Type B pancreatic cell (in vitro differentiated cells): ENCODE measurements at regions not wholly inside any gene's neighbourhood (a gene's known extent, or its start where the extent isn't known, plus 50 kb on each side); places are given as distances from the start of the nearest gene placed in this dataset.

Experiments used
- DNase-seq: peaks from one replicate; pipeline ENCODE4 v3.0.0; 2021; ENCODE audit warnings: mixed read lengths; ENCODE audit not compliant: unreplicated experiment; ENCODE audit errors: extremely low spot score
- H3K27ac Mint-ChIP-seq: 2 replicates; pipeline ENCODE4 v1.8.0; 2021; ENCODE audit warnings: mild to moderate bottlenecking, mixed read lengths
- H3K27me3 Mint-ChIP-seq: 2 replicates; pipeline ENCODE4 v1.8.0; 2021; ENCODE audit warnings: mixed read lengths
- H3K36me3 Mint-ChIP-seq: 2 replicates; pipeline ENCODE4 v1.8.0; 2021; ENCODE audit warnings: mixed read lengths
- H3K4me1 Mint-ChIP-seq: one replicate; pipeline ENCODE4 v1.8.0; 2021; ENCODE audit warnings: mixed read lengths; ENCODE audit not compliant: unreplicated experiment
- H3K4me3 Mint-ChIP-seq: 2 replicates; pipeline ENCODE4 v1.8.0; 2021; ENCODE audit warnings: mild to moderate bottlenecking, mixed read lengths
- H3K9me3 Mint-ChIP-seq: 2 replicates; pipeline ENCODE4 v1.8.0; 2021; ENCODE audit warnings: mixed read lengths
- CTCF ChIP-seq: fragments of 200-600 bp; sonication (generic); conservative IDR thresholded peaks from 2 replicates; pipeline ENCODE4 v1.5.0; 2021; ENCODE audit warnings: antibody characterized with exemption, mild to moderate bottlenecking

DNA sequence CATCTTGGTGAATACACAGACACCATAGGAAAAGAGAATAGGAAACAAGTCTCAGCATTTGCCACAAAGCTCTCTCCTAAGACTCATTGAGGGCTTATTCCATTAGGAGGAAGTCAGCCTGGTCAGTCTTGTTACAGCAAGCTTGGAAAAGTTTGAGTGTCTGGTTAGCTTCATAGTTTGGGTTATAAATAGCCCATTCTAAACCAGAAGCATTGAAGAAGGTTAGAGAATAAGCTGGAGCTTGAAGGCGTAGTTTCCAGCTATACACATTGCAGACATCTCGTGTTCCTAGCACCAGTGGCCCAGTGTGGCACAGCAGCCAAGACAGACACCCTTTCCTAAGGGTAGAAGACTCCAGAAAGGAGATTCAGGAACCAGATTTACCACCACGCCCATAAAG, 168.8 kb upstream of the RBM19 start:
- Mint-ChIP-seq H3K4me1 (peaks cover 17% of the 10 kb centered on the region), H3K9me3 (no peaks in the 10 kb centered on the region), H3K27me3 (peaks cover 24% of the 10 kb centered on the region), H3K27ac (no peak overlapping the region), H3K36me3 (no peaks in the 10 kb centered on the region), H3K4me3 (no peak overlapping the region)
- no peak for DNase-seq
- TF ChIP-seq CTCF = no peak

- no peak for DNase-seq
- H3K9me3 Mint-ChIP-seq = no peaks in the 10 kb centered on the region
- no peaks in the 10 kb centered on the region for H3K36me3 Mint-ChIP-seq
- H3K4me3 Mint-ChIP-seq = no peak overlapping the region
- TF ChIP-seq CTCF = no peak
- peaks cover 38% of the 10 kb centered on the region for H3K27me3 Mint-ChIP-seq
- peaks cover 6% of the 10 kb centered on the region for H3K4me1 Mint-ChIP-seq
- no peak overlapping the region for H3K27ac Mint-ChIP-seq
These were observed 165.7 kb upstream of the RBM19 start for GRCh38 chr12:114131824-114132223.

DNA sequence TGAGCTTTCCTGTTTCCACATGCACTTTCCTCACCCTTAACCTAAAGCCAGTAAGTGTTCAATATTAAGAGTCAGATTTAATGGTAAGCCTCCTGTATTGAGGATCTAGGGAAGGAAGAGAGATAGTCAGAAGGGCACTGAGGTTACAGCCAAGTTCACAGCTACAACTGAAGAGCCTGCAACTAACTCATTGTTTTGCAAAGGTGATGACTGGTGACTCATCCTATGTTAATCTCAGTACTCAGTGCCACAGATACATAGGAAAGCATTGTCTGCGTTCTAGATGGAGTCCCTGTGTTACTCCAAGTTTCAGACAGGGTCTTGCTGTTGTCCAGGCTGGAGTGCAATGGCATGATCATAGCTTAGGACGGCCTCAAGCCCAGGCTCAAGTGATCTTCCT, 157.0 kb upstream of the RBM19 start:
- H3K27ac Mint-ChIP-seq = no peak overlapping the region
- TF ChIP-seq CTCF = no peak
- no peaks in the 10 kb centered on the region for H3K9me3 Mint-ChIP-seq
- H3K27me3 Mint-ChIP-seq = peaks cover 49% of the 10 kb centered on the region
- no peaks in the 10 kb centered on the region for H3K4me1 Mint-ChIP-seq
- no peaks in the 10 kb centered on the region for H3K36me3 Mint-ChIP-seq
- H3K4me3 Mint-ChIP-seq = no peak overlapping the region
- no peak for DNase-seq

DNA sequence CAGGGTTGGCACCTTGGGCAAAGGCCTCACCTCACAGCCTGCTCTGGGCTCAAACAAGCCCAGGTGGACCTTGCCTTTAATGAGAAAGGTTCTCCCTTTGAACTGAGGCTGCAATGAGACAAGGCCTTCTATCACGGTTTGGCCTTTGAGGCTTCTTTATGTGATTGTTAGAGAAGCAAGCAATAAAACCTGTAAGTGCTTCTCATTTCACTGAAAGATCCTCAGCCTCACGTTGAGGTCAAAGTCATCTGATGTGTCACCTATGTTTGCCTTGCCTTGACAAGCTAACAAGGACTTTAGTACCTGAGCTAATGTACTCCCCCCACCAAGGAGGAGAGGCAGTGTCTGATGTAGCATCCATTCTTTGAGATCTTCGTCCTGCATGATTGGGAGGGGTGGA, 155.9 kb upstream of the RBM19 start:
- Mint-ChIP-seq H3K9me3 (no peaks in the 10 kb centered on the region), H3K36me3 (no peaks in the 10 kb centered on the region), H3K27me3 (peaks cover 46% of the 10 kb centered on the region), H3K27ac (no peak overlapping the region), H3K4me1 (no peaks in the 10 kb centered on the region), H3K4me3 (no peak overlapping the region)
- no peak for TF ChIP-seq CTCF
- no peak for DNase-seq

- H3K4me1 Mint-ChIP-seq = no peaks in the 10 kb centered on the region
- H3K4me3 Mint-ChIP-seq = no peak overlapping the region
- H3K27me3 Mint-ChIP-seq = peaks cover 30% of the 10 kb centered on the region
- no peak overlapping the region for H3K27ac Mint-ChIP-seq
- no peaks in the 10 kb centered on the region for H3K36me3 Mint-ChIP-seq
- H3K9me3 Mint-ChIP-seq = no peaks in the 10 kb centered on the region
- no peak for TF ChIP-seq CTCF
- DNase-seq = no peak
These were observed 153.2 kb upstream of the RBM19 start for GRCh38 chr12:114119316-114119715.

- no peaks in the 10 kb centered on the region for H3K4me1 Mint-ChIP-seq
- H3K9me3 Mint-ChIP-seq = no peaks in the 10 kb centered on the region
- DNase-seq = no peak
- no peak overlapping the region for H3K27ac Mint-ChIP-seq
- no peak for TF ChIP-seq CTCF
- peaks cover 51% of the 10 kb centered on the region for H3K27me3 Mint-ChIP-seq
- no peak overlapping the region for H3K4me3 Mint-ChIP-seq
- H3K36me3 Mint-ChIP-seq = no peaks in the 10 kb centered on the region
These were observed 130.3 kb upstream of the RBM19 start for GRCh38 chr12:114096461-114096860.
